Testis (tissue), 2 donors: ENCODE measurements at regions not wholly inside any gene's neighbourhood (a gene's known extent, or its start where the extent isn't known, plus 50 kb on each side); places are given as distances from the start of the nearest gene placed in this dataset.

ENCODE experiments used
- DNase-seq: peaks from one replicate; pipeline ENCODE4 v3.0.0-alpha.2; 2019
- H3K27ac ChIP-seq, 2 donors: fragments of 200-600 bp; sonication (generic); one replicate each; pipeline ENCODE4 v1.5.1; 2019
- H3K27me3 ChIP-seq: fragments of 200-600 bp; sonication (generic); one replicate; pipeline ENCODE4 v1.5.1; 2019
- H3K36me3 ChIP-seq: fragments of 200-600 bp; sonication (generic); one replicate; pipeline ENCODE4 v1.5.1; 2017; ENCODE audit warnings: low read depth; ENCODE audit errors: missing control alignments
- H3K4me1 ChIP-seq: fragments of 200-600 bp; sonication (generic); one replicate; pipeline ENCODE4 v1.5.1; 2019
- H3K4me3 ChIP-seq, 2 donors: fragments of 200-600 bp; sonication (generic); one replicate each; pipeline ENCODE4 v1.5.1; 2017 to 2019
- H3K9me3 ChIP-seq: fragments of 200-600 bp; sonication (generic); one replicate; pipeline ENCODE4 v1.5.1; 2017
- CTCF ChIP-seq, 3 experiments: fragments of 450-650 bp in 2 of 3; fragments of 200-600 bp in 1 of 3; sonication (generic) in 1 of 3; IDR thresholded peaks; one replicate each; pipeline ENCODE4 v1.5.1; 2016 to 2019; ENCODE audit warnings: antibody characterized with exemption in 3 of 3, mild to moderate bottlenecking in 2 of 3, moderate library complexity in 1 of 3
- POLR2A ChIP-seq: fragments of 450-650 bp; IDR thresholded peaks from one replicate; pipeline ENCODE4 v1.6.1; 2017; ENCODE audit warnings: antibody characterized with exemption, mild to moderate bottlenecking, moderate library complexity
- WGBS, 2 donors: methylation state at CpG; one replicate each; pipeline ENCODE4 v1.1.5; 2018; 5-methylcytosine and 5-hydroxymethylcytosine counted together
- intact Hi-C: fragments of 100-400 bp; cut with DNase I; formaldehyde crosslinking; loops from one replicate; pipeline ENCODE4 v1.15.1; 2023; ENCODE audit warnings: low total_unique reads

DNA sequence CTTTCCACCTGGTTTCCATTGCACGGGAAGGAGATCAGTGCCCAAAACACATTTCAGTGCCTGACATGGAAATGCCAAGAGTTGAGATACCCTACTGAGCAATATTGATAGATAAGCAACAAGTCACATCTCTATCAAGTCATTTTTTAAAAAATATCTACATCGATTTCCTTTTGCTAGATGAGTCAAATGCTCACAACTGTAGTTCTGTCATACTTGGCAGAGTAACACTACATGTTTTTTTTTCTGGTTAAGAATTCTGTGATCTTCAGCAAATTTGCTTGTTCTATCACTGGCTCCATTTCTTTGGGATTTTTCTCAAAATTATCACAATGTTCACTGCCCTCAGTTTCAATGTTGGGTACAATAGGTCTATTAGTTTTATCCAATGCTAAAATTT lies 145.4 kb downstream of the ZC3H11B start:
- no peaks in the 10 kb centered on the region for H3K27me3 ChIP-seq
- H3K36me3 ChIP-seq, result no peaks in the 10 kb centered on the region
- intact Hi-C loops, result no loop called here
- no peak overlapping the region for H3K4me3 ChIP-seq
- no peaks in the 10 kb centered on the region for H3K4me1 ChIP-seq
- H3K27ac ChIP-seq, result no peak overlapping the region
- no peak for DNase-seq
- no peaks in the 10 kb centered on the region for H3K9me3 ChIP-seq
- TF ChIP-seq POLR2A (no peak), CTCF (IDR thresholded peaks at IDR 0.05) (no peak)
- WGBS, 2 donors, result 55 to 57% methylated on average over 2 of the region's 2 CpGs

DNA sequence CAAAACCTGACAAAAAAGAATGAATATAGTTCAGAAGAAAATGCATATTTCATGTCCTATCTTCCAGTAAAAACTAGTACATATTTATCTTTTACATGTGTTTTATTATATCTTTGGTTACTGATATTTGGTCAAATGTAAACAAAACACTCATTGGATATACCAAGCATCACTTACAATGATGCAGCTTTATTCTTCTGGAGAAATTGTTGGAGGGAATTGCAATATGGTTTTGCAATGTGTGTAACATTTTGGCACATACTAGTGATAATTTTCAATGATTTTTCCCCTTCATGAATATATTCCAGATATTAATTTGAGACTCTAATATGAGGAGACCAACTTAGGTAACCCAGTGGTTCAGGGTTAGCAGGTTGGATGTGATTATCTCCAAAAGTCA lies 146.1 kb downstream of the ZC3H11B start:
- Histone ChIP-seq H3K9me3 (no peaks in the 10 kb centered on the region), H3K4me3 (no peak overlapping the region), H3K36me3 (no peaks in the 10 kb centered on the region), H3K4me1 (no peaks in the 10 kb centered on the region), H3K27ac (no peak overlapping the region), H3K27me3 (no peaks in the 10 kb centered on the region)
- no peak for TF ChIP-seq POLR2A
- TF ChIP-seq CTCF (IDR thresholded peaks at IDR 0.05), result no peak
- no peak for DNase-seq
- intact Hi-C loops, result no loop called here

DNA sequence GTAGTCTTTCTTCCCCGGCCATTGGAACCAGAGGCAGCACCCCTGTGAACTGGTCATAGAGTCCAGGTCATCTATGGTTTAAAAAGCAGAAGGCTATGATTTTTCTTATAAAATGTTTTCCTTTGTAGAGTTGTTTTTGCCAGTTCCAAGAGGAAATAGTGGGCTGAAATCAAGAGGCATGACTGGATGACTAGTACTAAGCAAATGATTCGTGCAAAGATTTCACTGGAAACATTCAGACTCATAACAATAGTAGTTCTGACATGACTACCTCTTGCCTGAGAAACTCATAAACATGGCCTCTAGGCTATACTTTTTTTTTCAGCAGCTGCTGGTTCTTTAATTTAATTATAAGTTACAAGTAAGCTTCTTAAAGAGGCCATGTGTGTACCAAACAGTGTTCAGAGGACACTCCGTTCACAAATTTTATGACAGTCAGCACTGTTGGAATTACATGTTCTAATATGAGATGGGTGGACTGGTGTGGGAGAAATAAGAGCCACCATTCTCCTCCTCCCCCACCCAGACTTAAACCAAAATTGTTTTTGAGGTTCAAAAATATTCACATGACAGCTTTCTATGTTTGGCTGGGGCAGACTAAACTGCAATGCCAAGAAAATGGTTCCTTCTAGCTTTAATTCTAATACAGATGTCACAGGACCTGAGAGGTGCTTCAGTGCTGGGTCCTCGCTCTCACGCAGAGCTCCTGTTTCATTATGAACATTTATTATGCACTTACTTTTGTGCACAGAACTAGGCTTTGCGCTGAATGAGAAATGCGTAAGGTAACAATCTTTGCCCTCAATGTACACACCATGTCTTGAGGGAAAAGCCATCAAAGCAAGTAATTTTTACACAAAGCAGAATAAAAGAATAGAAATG lies 147.5 kb downstream of the ZC3H11B start:
- intact Hi-C loops, result no loop called here
- Histone ChIP-seq H3K4me1 (no peaks in the 10 kb centered on the region), H3K4me3 (no peak overlapping the region), H3K36me3 (no peaks in the 10 kb centered on the region), H3K27me3 (no peaks in the 10 kb centered on the region), H3K27ac (no peak overlapping the region), H3K9me3 (no peaks in the 10 kb centered on the region)
- TF ChIP-seq POLR2A (no peak), CTCF (IDR thresholded peaks at IDR 0.05) (no peak)
- no peak for DNase-seq
- 91 to 94% methylated on average over 7 of the region's 7 CpGs for WGBS, 2 donors

DNA sequence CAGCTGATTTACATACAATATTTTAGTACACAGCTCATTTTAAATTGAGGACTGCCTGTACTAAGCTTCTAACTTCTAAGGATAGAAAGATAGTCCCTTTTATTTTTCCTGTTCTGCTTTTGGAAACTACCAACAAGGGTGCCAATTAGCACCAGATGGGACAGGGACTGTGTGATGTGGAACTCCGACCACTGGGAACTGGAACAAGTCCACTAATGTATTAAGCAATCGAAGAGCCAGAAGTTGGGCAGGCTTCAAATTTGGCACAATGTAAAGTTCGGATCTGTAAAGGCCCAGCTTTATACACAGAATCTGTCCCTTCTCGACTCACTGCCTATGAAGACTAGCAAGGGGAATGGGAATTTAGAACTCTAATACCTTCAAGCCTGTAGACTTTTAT lies 149.3 kb downstream of the ZC3H11B start:
- TF ChIP-seq POLR2A (no peak), CTCF (IDR thresholded peaks at IDR 0.05) (no peak)
- intact Hi-C loops, result no loop called here
- Histone ChIP-seq H3K4me1 (no peaks in the 10 kb centered on the region), H3K27me3 (no peaks in the 10 kb centered on the region), H3K27ac (no peak overlapping the region), H3K36me3 (no peaks in the 10 kb centered on the region), H3K4me3 (no peak overlapping the region), H3K9me3 (no peaks in the 10 kb centered on the region)
- DNase-seq, result no peak
- 53 to 59% methylated on average over 4 of the region's 4 CpGs for WGBS, 2 donors

DNA sequence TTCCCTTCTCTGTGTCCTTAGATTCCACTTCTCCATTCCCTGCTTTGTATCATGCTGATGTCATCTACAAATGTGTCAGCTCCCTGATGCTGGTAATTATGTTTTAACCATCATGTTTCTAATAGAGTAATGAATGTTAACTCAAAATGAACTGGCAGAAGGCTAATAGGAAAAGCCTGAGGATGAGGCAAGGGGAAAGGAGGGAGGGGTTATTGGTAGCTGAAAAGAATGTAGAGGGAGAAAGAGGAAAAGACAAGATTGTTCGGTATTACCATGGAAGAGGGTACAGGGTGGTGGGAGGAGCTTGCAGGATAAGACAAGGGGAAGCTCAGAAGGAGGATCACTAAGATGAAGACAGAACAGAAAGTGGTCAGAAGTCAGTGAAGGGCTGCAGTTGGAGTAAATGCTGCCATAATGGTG lies 150.9 kb downstream of the ZC3H11B start:
- WGBS, 2 donors, result 87 to 95% methylated on average over 1 of the region's 1 CpG

More for the DNA sequence above, 150.9 kb downstream of the ZC3H11B start:
- Histone ChIP-seq H3K9me3 (no peaks in the 10 kb centered on the region), H3K27ac (no peak overlapping the region), H3K4me1 (no peaks in the 10 kb centered on the region), H3K27me3 (no peaks in the 10 kb centered on the region), H3K4me3 (no peak overlapping the region), H3K36me3 (no peaks in the 10 kb centered on the region)
- no peak for TF ChIP-seq POLR2A
- no peak for TF ChIP-seq CTCF (IDR thresholded peaks at IDR 0.05)
- no peak for DNase-seq
- intact Hi-C loops, result no loop called here
